GM21576 (cell line): ENCODE measurements at regions not wholly inside any gene's neighbourhood (a gene's known extent, or its start where the extent isn't known, plus 50 kb on each side); places are given as distances from the start of the nearest gene placed in this dataset.

Experiments used
- ATAC-seq: cut with Tn5 transposase; IDR thresholded peaks from one replicate; pipeline ENCODE4 v1.9.1; 2021; ENCODE audit warnings: mild to moderate bottlenecking, moderate library complexity; ENCODE audit not compliant: unreplicated experiment

DNA sequence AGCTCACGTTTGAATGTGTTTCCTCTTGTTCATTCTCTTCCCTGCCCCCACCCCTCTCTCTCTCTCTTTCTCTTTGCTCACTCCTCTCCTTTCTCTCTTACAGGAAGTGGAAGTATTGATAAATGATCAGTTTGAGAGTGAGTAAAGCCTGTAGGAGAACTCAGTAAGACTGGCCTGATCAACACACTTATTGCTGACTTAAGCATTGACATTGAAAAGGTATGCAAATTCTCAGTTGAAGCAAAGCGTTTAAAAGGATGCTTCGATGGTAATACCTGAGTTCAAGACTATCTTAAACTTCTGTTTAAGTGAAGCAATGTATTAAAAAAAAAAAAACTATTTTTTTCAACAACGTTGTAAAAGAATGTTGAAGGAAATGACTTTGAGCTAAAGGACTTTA lies 115.7 kb upstream of the DDX18 start:
- no peak for ATAC-seq

DNA sequence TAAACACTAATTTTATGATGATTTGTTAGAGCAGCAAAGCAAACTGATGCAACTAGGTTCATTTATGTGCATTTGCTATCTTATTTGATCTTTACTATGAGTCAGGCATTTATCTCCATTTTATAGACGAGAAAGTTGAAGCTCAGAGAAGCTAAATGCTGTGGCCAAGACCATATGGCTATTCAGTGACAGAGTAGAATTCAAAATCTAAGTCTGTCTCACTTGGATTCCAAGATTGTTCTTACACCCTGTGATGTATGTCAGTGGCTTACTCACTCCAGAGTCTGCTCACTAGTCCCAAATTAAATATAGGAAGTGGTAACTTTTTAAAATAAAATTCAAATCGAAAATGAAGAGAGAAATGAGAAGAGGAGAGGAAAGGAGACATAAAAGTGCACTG lies 114.0 kb upstream of the DDX18 start:
- no peak for ATAC-seq

DNA sequence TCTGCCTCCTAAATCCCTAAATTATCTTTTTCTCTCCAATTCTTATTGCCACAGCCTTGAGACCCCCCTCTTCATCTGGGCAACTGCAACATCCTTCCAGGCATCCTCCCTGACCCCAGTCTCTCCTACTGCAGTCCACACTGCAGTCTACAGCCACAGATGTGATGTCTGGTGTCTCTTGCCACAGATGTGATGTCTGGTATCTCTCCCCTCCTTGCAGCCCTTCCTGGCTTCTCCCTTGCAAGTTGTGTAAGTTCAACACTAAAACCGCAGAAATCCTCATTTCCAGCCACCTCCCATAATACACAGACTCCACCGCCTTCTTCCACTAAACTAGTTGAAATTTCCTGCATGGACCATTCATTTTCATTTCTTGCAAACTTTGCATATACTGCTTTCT lies 113.1 kb upstream of the DDX18 start:
- ATAC-seq = no peak

DNA sequence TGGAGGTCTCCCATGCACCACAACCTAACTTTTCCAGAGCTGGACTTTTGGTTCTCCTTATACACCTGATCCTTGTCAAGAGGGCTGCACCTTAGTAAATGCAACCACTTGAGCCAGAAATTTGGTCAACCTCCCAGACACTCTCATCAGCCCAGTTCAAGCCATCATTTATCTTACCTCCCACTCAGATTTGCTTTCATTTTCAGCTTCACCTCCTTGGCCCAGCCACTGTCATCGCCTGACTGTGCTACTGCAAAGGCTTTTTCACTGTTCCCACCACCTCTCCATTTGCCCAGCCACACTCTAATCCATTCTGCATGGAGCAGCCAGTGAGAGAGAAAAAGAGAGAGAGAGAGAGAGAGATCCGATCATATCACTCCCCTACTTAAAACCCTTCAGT lies 112.4 kb upstream of the DDX18 start:
- no peak for ATAC-seq

DNA sequence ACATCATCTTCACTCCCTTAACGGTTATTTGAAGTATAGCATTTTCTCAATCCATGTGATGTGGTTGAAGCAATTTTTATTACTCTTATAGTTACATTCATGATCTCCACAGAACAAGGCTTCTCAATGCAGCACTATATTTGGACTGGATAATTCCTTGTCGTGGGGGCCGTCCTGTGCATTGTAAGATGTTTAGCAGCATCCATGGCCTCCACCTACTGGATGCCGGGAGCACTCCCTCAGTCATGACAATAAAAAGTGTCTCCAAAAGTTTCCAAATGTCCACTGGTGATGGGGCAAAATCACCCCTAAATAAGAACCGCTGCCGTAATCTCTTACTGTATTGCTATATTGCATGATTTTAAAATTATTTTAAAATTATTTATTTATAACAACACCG lies 110.6 kb upstream of the DDX18 start:
- no peak for ATAC-seq

DNA sequence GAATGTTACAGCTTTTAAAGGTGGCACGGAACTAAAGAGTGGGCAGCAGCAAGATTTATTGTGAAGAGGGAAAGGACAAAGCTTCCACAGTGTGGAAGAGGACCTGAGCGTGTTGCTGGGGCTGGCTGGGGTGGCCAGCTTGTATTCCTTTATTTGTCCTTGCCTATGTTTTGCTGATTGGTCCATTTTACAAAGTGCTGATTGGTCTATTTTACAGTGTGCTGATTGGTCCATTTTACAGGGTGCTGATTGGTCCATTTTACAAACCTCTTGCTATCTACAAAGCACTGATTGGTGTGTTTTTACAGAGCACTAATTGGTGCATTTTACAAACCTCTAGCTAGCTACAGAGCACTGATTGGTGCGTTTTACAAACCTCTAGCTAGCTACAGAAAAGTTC lies 109.7 kb upstream of the DDX18 start:
- ATAC-seq = no peak

DNA sequence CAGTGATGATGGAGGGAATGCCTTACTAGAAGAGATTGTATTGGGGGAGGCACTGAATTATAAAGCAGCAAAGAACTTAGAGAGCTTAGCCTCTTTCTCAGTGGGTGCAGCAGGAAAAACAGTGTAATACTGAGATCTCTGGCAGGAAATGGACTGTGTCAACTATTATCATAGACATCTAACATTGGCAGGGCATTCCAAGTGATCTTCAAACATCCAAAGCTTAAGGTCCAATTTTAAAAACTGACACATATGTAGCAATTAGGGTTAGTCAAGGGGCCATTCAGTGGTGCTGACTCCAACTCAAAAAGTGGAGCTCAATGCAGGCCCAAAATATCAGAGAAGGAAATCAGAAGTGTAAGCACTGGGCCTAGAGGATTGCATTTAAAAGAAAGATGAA lies 106.6 kb upstream of the DDX18 start:
- ATAC-seq = no peak

DNA sequence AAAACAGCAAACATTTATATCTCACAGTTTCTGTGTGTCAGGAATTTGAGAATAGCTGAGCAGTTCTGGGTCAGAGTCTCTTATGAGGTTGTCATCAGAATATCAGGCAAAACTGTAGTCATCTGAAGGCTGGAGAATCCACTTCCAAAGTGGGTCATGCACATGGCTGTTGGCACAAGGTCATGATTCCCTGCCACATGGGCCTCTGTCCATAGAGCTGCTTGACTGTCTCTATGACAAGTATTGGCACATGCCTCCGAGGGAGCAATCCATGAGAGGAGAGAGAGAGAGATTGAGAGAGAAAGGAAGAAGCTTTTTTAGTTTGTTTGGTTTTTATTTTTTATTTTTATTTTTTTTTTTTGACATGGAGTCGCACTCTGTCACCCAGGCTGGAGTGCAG lies 101.8 kb upstream of the DDX18 start:
- no peak for ATAC-seq

DNA sequence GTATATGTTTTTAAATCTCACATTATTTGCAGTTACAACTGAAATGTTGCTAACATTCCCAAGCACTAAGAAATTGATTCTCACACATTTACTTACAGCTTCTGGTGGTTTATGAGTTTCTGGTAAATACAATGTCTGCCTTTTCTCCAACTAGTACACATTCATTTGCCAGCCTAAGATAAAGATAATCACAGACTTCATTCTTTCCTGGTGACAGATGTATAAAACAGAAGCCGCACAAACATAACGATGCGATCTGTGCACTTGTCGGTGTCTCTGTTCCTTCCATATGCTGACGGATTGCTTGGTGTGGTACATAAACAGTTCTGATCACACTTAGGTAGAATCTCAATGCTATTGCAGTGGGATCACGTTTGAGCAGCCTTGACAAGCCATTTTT lies 100.4 kb upstream of the DDX18 start:
- ATAC-seq = no peak

DNA sequence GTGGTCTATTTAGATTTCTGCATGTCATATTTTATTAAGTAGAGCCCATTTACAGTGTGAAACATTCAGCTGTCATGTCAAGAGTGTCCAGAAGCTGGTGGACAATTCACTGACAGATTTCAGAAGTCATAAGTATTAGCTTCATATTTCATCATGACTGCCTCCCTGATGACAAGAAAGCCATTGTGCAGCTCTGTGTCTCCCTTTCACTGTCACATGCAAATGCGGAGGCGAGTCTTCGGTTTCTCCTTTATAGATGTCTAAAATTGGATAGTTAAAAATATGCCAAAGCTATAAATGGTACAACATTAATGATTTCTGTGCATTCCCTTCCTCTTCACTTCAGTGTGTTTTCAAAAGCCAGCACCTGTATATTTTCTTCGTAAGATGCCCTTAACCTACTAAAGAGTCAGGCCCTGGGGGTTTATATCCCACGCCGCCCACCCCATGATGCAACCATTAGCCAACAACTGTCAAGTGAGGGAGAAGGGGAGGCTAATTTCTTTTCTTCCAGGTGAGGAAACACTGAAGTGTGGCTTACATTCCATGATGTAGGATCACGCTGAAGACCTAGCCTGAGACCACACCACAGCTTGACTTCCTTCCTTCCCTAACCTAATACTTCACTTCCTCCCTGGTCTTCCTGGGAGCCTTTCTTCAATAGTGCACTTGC lies 99.6 kb upstream of the DDX18 start:
- ATAC-seq = no peak

DNA sequence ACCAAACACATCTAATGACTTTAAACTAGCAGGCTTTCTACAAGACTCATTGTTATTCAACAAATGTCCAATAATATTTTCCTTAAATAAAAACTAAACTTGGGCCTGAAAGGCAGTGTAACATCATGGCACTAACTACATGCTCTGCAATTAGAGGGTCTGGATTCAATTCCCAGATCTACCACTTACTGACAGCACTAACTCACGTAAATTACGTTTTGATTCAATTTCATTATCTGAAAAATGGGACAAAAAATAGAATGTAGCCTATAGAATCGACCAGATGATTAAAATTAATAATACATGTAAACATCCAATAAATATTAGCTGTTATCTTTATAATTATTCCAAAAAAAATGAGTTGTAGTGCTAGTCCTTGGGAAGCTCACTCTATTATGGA lies 98.0 kb upstream of the DDX18 start:
- ATAC-seq = no peak

DNA sequence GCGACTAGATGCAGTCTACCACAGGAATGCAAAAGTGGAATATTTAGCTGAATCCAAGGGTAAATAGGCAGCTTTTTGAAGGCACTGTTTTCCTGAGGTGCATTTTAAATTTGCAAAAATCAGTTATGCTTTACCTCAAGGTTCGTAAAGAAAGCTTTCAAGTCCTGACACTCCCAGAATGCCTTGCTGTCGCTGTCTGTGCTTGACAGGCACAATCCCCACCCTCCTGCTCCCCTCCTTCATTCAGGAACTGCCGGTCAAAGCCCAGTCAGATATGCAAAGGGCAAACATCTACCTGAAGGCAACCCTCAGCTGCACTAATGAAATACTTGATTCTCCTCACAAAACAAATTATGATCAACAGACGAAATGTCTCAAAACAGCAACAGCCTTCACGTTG lies 97.4 kb upstream of the DDX18 start:
- ATAC-seq = no peak

DNA sequence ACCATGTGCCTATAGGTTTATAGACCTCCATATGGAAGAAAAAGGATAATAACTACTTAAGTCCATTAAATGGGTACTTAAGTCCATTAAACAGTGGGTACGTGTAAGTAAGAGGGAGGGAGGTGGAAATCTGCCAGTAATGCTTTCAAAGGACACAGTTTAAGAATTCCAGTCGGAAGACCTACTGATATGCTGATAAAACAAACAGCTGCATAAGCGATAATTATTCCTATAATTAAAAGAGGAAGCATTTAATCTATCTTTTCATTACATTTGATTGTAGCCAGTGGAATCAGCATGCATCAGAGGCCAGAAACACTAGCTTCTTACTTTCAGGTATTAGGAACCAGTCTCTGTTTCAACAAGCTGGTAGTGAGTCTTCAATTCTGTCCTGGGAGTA lies 96.4 kb upstream of the DDX18 start:
- no peak for ATAC-seq

DNA sequence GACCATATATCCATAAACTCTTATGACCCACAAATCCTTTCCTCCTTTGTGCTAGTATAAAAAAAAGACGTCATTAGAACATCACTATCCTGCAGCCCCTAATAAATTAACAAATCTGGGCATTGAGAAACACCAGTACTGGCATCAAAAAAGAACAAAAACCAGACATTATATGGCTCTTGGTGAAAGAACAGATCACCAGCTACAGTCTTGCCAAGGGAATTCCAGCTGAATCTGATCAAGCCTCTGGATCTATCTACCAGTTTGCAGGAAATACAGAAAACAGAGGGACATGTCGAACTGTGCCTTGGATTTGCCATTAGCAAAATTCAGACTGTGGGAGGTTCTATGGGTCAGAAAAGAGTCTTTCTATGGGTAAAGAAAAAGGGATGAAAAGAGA lies 93.7 kb upstream of the DDX18 start:
- no peak for ATAC-seq

DNA sequence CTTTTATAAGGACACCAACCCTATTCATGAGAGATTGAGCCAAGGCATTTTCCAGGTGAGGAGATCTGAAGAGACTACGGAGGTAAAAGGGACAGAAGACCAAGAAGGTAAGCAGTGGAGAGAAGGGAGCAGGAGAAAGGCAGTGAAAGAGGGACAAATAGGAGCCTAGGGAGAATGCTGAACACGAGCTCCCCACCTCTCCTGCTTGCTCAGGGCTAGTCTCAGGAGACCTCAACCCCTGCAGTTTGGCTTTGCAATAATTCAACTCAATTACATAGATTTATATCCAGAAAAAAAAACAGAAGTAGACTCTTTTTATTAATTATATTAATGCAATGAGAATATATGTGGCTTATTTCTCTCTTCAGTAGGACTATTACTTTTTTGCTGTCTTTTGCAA lies 91.0 kb upstream of the DDX18 start:
- ATAC-seq = no peak

DNA sequence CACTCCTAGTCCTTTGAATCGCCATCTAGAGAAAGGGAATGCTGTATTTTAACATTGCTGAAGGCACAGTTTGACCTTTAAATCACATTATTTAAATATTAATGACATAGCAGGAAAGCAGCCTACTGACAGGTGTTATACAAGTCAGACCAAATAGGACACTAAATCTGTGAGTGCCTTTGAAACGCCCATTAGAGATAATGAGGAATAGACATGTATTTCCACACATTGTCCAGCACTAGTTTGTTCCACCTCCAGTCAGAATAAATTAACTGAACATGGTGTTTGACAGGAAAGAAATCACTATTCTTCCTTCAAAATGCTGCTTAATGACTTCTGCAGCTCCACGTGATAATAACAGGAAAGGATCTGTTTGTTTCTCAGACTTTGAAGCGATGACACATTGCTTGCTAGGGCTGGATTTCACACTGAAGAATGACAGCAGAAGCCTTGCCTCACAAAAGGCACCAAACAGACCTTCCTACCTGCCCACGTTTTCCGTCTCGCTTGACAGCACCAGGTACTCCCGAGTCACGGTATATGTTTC lies 90.5 kb upstream of the DDX18 start:
- ATAC-seq = no peak

DNA sequence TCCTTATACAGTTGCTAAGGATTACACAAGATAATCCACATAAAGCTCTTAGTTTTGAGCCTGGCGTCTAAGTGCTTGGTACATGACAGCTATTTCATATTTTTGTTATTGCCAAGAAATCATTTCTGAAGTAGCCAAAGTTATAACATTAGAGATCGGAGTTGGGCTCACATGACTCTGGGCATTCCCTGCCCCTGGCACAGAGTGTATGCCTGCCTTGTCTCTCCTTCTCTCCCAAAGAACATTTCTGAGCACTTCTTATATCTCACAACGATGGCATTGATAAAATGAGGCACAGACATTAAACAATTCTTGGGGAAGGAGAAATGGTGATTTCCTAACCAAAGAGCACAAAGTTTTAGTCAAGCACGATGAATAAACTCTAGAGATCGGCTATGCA lies 87.7 kb upstream of the DDX18 start:
- no peak for ATAC-seq

DNA sequence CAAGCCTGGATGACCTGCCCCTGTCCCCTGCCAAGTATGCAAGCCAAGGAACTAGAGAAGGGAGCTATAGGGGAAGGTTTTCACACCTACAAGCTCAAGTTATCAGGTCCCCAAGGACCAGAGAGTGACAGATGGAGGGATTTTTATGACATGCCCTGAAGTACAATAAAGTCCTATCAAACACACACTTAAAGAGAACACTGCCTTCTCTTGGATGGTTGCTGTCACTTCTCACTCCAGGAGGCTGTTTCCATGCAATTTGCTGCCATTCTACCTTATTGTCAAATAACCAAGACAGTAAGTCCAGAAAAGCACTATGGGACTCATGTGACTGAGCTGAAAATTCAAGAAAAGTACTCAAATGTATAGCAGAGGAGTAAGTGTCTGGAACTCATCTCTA lies 76.6 kb upstream of the DDX18 start:
- ATAC-seq = no peak

DNA sequence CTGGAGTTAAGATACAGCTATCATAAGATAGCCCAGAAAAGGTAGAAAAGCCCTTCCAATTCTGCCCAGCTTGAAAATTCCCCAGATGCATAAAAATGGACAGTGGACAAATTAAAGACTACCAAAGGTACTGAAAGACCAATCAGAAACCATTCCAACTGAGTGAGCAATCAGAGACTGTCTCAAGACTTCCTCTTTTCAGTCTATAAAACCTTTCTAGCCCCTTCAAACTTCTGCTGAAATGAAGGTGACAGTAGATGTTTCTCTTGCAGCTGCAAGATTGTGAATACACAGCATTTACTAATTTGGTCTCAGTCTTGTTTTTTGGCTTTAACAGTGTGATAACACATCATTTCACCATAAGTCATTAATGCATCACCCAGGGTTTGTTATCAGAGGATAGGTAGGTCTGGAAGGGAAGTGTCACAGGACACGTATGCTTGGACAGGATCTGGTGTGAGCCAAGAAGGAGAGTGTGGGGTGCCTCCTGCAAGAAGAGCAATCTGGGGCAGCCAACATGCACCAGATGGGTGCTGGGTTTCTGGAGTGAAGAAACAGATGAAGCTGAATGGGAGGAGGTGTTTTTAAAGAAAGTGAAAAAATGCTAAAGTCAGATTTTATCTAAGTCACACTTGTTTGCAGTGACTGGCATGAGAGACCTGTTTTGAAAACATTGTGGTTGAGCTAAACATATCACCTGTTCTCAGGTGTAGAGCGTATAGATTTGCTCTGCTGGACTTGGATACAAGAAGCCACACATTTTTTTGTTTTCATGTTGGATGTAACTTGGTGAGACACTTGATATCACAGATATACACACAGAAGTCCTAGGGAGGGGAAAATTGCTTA lies 75.3 kb upstream of the DDX18 start:
- no peak for ATAC-seq

DNA sequence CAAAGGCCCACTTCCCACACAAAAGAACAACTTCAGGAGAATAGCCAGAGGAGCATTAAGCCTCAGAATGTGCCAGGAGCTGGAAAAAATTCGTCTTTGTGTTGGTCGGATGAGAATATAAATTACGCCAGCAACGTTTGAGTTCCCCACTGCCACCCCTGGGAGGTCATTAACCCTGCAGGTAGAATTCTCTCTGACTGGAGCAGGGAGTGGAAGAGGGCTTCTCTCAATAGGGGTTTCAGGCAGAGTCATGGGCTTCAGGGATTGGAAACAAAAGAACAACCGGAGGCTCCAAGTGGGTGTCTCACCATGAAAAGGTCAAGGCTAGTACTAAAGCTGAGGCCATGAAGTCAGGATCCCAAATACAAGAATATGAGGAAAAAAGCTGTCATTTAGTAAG lies 69.0 kb upstream of the DDX18 start:
- ATAC-seq = no peak

DNA sequence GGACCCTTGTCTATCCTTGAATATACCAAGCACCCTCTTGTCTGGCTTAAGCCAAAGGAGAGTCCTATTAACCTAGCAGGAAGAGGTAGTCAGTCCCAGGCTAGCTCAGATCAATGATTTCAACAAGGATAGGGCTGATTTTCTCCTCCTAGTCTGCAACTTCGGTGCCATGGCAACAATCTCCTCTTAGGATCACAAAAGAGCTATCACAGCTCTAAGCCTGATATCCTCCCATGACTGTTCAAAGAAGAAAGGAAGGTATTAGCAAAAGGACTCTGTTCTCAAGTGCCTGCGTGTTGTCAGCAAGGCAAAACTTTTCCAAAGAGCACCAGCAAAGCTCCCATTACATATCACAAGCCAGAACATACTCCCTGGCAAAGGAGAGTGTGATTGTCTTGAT lies 58.7 kb upstream of the DDX18 start:
- no peak for ATAC-seq

DNA sequence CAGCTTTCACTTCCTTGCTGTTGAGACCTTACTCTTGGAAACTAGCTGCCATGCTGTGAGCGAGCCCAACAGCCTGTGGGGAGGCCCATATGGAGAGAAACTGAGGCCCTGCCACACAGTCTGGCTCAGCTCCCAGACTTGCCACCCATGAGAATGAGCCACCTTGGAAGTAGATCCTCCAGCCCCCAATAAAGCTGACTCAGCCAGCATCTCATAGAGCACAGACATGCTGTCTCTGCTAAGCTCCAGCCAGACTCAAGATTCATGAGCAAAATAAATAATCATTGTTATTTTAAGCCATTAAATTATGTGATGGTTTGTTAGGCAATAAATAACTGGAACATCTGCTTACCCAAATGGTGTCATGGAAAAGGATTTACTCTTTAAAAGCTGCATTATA lies 53.6 kb upstream of the DDX18 start:
- ATAC-seq = no peak
